Mesothelial cell of epicardium (in vitro differentiated cells): ENCODE measurements at regions not wholly inside any gene's neighbourhood (a gene's known extent, or its start where the extent isn't known, plus 50 kb on each side); places are given as distances from the start of the nearest gene placed in this dataset.

Experiments
- DNase-seq, 2 experiments: peaks; one replicate each; pipeline ENCODE4 v3.0.0; 2021; ENCODE audit warnings: low spot score in 2 of 2; ENCODE audit not compliant: unreplicated experiment in 2 of 2
- H3K27ac Mint-ChIP-seq: 2 replicates; pipeline ENCODE4 v1.8.0; 2021; ENCODE audit warnings: mixed read lengths
- H3K27me3 Mint-ChIP-seq: 2 replicates; pipeline ENCODE4 v1.8.0; 2021; ENCODE audit warnings: low read depth, mixed read lengths
- H3K36me3 Mint-ChIP-seq: 2 replicates; pipeline ENCODE4 v1.8.0; 2021; ENCODE audit warnings: mixed read lengths
- H3K4me1 Mint-ChIP-seq: 2 replicates; pipeline ENCODE4 v1.8.0; 2021; ENCODE audit warnings: mixed read lengths
- H3K4me3 Mint-ChIP-seq: 2 replicates; pipeline ENCODE4 v1.8.0; 2021; ENCODE audit warnings: mild to moderate bottlenecking, moderate library complexity, mixed read lengths
- H3K9me3 Mint-ChIP-seq: 2 replicates; pipeline ENCODE4 v1.8.0; 2021; ENCODE audit warnings: mixed read lengths
- CTCF ChIP-seq: fragments of 200-600 bp; sonication (generic); IDR thresholded peaks from one replicate; pipeline ENCODE4 v1.5.0; 2021; ENCODE audit warnings: antibody characterized with exemption; ENCODE audit not compliant: unreplicated experiment

- Mint-ChIP-seq H3K4me1 (no peaks in the 10 kb centered on the region), H3K36me3 (no peaks in the 10 kb centered on the region), H3K27ac (no peak overlapping the region), H3K4me3 (no peak overlapping the region), H3K27me3 (peaks cover 25% of the 10 kb centered on the region), H3K9me3 (no peaks in the 10 kb centered on the region)
- TF ChIP-seq CTCF: no peak
- no peak for DNase-seq
Measured at GRCh38 chr12:108021141-108021540, 107.9 kb upstream of the WSCD2 start.

- H3K4me1 Mint-ChIP-seq: no peaks in the 10 kb centered on the region
- no peaks in the 10 kb centered on the region for H3K36me3 Mint-ChIP-seq
- no peak overlapping the region for H3K27ac Mint-ChIP-seq
- H3K9me3 Mint-ChIP-seq: no peaks in the 10 kb centered on the region
- DNase-seq: no peak
- H3K27me3 Mint-ChIP-seq: peaks cover 30% of the 10 kb centered on the region
- TF ChIP-seq CTCF: no peak
- H3K4me3 Mint-ChIP-seq: no peak overlapping the region
Measured at GRCh38 chr12:108021949-108022522, 107.1 kb upstream of the WSCD2 start.

GRCh38 chr12:108029051-108029835 is 99.8 kb upstream of the WSCD2 start:
- Mint-ChIP-seq H3K27ac (no peak overlapping the region), H3K9me3 (no peaks in the 10 kb centered on the region), H3K4me1 (no peaks in the 10 kb centered on the region), H3K4me3 (no peak overlapping the region), H3K36me3 (no peaks in the 10 kb centered on the region), H3K27me3 (peaks cover 53% of the 10 kb centered on the region)
- TF ChIP-seq CTCF: no peak
- DNase-seq: no peak

GRCh38 chr12:108033090-108033489 is 96.0 kb upstream of the WSCD2 start:
- no peak overlapping the region for H3K27ac Mint-ChIP-seq
- H3K36me3 Mint-ChIP-seq: no peaks in the 10 kb centered on the region
- H3K27me3 Mint-ChIP-seq: peaks cover 68% of the 10 kb centered on the region
- no peak for DNase-seq
- H3K4me1 Mint-ChIP-seq: no peaks in the 10 kb centered on the region
- TF ChIP-seq CTCF: no peak
- H3K4me3 Mint-ChIP-seq: no peak overlapping the region
- no peaks in the 10 kb centered on the region for H3K9me3 Mint-ChIP-seq

GRCh38 chr12:108035372-108035771 is 93.7 kb upstream of the WSCD2 start:
- TF ChIP-seq CTCF: no peak
- no peak overlapping the region for H3K27ac Mint-ChIP-seq
- no peak for DNase-seq
- H3K4me1 Mint-ChIP-seq: no peaks in the 10 kb centered on the region
- no peaks in the 10 kb centered on the region for H3K9me3 Mint-ChIP-seq
- H3K36me3 Mint-ChIP-seq: no peaks in the 10 kb centered on the region
- H3K4me3 Mint-ChIP-seq: no peak overlapping the region
- peaks cover 66% of the 10 kb centered on the region for H3K27me3 Mint-ChIP-seq
